NCI-H1694 (cell line): ENCODE measurements at regions not wholly inside any gene's neighbourhood (a gene's known extent, or its start where the extent isn't known, plus 50 kb on each side); places are given as distances from the start of the nearest gene placed in this dataset.

ENCODE experiments used
- DNase-seq: peaks from one replicate; lab custom pipeline; 2025; lab: John Stamatoyannopoulos, UW

GRCh38 chr1:182122256-182122912 is 60.9 kb upstream of the ZNF648 start:
- DNase-seq: no peak

GRCh38 chr1:182121787-182122186 is 60.3 kb upstream of the ZNF648 start:
- no peak for DNase-seq

GRCh38 chr1:182120411-182121258 is 59.1 kb upstream of the ZNF648 start:
- DNase-seq: no peak

GRCh38 chr1:182119631-182120030 is 58.1 kb upstream of the ZNF648 start:
- DNase-seq: no peak

GRCh38 chr1:182118851-182119250 is 57.3 kb upstream of the ZNF648 start:
- DNase-seq: no peak

GRCh38 chr1:182114627-182115023 is 53.1 kb upstream of the ZNF648 start:
- no peak for DNase-seq

GRCh38 chr1:182113879-182114626 is 52.5 kb upstream of the ZNF648 start:
- DNase-seq: no peak

- peak; percentile 4 for DNase-seq
Observed at GRCh38 chr1:182111496-182111895, 50.0 kb upstream of the ZNF648 start.
